Panc1 (cell line): ENCODE measurements at regions not wholly inside any gene's neighbourhood (a gene's known extent, or its start where the extent isn't known, plus 50 kb on each side); places are given as distances from the start of the nearest gene placed in this dataset.

Source experiments
- ATAC-seq: fragments of 200-7000 bp; cut with Tn5 transposase; 2 replicates; pipeline ENCODE4 v1.9.1; 2020; ENCODE audit warnings: mild to moderate bottlenecking, moderate library complexity
- BruUV-seq: library from RNA; stranded (reverse); fragments of 400-500 nt; replicated peaks from 2 replicates; lab custom pipeline; 2021; lab: Mats Ljungman, UMichigan
- CTCF ChIA-PET: fragments of 300-600 bp; sonication (Branson Sonifier 250); formaldehyde crosslinking; loops from one replicate; lab custom pipeline; 2022; ENCODE audit warnings: antibody characterized with exemption; lab: Charles Lee
- POLR2A ChIA-PET: fragments of 300-600 bp; sonication (Branson Sonifier 250); formaldehyde crosslinking; loops from one replicate; lab custom pipeline; 2022; ENCODE audit warnings: antibody characterized with exemption; lab: Charles Lee
- DNase-seq: peaks from one replicate; pipeline ENCODE4 v3.0.0-alpha.2; 2010; ENCODE audit warnings: low read depth, low spot score
- H3K27ac ChIP-seq: 2 replicates; pipeline ENCODE4 v1.5.1; 2011; ENCODE audit warnings: mild to moderate bottlenecking, low read length, inconsistent platforms
- H3K27me3 ChIP-seq: fragments of 200-500 bp; sonication (Bioruptor generic); 2 replicates; pipeline ENCODE4 v1.6.0; 2014; ENCODE audit warnings: low read length, inconsistent platforms; ENCODE audit not compliant: control insufficient read depth, insufficient read depth
- H3K36me3 ChIP-seq: fragments of 200-500 bp; sonication (Bioruptor generic); 2 replicates; pipeline ENCODE4 v1.5.1; 2014; ENCODE audit warnings: inconsistent platforms, mild to moderate bottlenecking, low read length, moderate library complexity; ENCODE audit not compliant: control insufficient read depth, insufficient read depth
- H3K4me1 ChIP-seq: 2 replicates; pipeline ENCODE4 v1.5.1; 2011; ENCODE audit warnings: inconsistent platforms, mild to moderate bottlenecking, low read length, moderate library complexity; ENCODE audit not compliant: control insufficient read depth, insufficient read depth
- H3K4me3 ChIP-seq, 2 experiments: 2 replicates each; pipeline ENCODE4 v1.5.1; 2011 to 2012; ENCODE audit warnings: low read depth in 2 of 2, low read length in 2 of 2, mild to moderate bottlenecking in 2 of 2, inconsistent platforms in 1 of 2, moderate library complexity in 1 of 2
- H3K9me3 ChIP-seq: fragments of 200-500 bp; sonication (Bioruptor generic); 2 replicates; pipeline ENCODE4 v1.5.1; 2014; ENCODE audit warnings: low read depth, mild to moderate bottlenecking, inconsistent platforms, low read length, moderate library complexity; ENCODE audit not compliant: control insufficient read depth, insufficient read depth
- POLR2AphosphoS5 ChIP-seq: IDR thresholded peaks from 2 replicates; pipeline ENCODE4 v1.6.1; 2012; ENCODE audit warnings: mild to moderate bottlenecking, low read depth, low read length, moderate library complexity
- REST ChIP-seq, 2 experiments: IDR thresholded peaks; 2 replicates each; pipeline ENCODE4 v1.6.1; 2011 to 2012; ENCODE audit warnings: low read depth in 2 of 2, control low read depth in 1 of 2, low read length in 1 of 2, mild to moderate bottlenecking in 1 of 2, moderate library complexity in 1 of 2; ENCODE audit not compliant: insufficient read depth in 1 of 2
- SIN3A ChIP-seq: IDR thresholded peaks from 2 replicates; pipeline ENCODE4 v1.6.1; 2012; ENCODE audit warnings: low read depth, mild to moderate bottlenecking, low read length, moderate library complexity, borderline replicate concordance; ENCODE audit not compliant: insufficient read depth
- TCF7L2 ChIP-seq: IDR thresholded peaks from 2 replicates; pipeline ENCODE4 v1.6.1; 2011; ENCODE audit warnings: mild to moderate bottlenecking, low read depth, low read length, inconsistent platforms
- in situ Hi-C: cut with HindIII; loops from 2 replicates; pipeline ENCODE4 v1.10.0; 2016; ENCODE audit warnings: low sequenced_read_pairs, low pct_unique_long_range_greater_than_20kb
- intact Hi-C: fragments of 100-400 bp; cut with micrococcal nuclease; formaldehyde crosslinking; loops from one replicate; pipeline ENCODE4 v1.10.0; 2022; ENCODE audit not compliant: unreplicated experiment
- TF ChIP-seq, protein P1 (sequence below): fragments of 450-650 bp; IDR thresholded peaks from 2 replicates; pipeline ENCODE4 v1.5.1; 2017; ENCODE audit warnings: mild to moderate bottlenecking

- no peak for TF ChIP-seq POLR2AphosphoS5
- no peak for TF ChIP-seq SIN3A
- no peak for TF ChIP-seq TCF7L2
- no peak for TF ChIP-seq REST (IDR thresholded peaks at IDR 0.05; ENCODE audit: insufficient read depth in 1 of 2, low read depth in 2 of 2, low read length in 1 of 2)
- TF ChIP-seq, protein P1, sequence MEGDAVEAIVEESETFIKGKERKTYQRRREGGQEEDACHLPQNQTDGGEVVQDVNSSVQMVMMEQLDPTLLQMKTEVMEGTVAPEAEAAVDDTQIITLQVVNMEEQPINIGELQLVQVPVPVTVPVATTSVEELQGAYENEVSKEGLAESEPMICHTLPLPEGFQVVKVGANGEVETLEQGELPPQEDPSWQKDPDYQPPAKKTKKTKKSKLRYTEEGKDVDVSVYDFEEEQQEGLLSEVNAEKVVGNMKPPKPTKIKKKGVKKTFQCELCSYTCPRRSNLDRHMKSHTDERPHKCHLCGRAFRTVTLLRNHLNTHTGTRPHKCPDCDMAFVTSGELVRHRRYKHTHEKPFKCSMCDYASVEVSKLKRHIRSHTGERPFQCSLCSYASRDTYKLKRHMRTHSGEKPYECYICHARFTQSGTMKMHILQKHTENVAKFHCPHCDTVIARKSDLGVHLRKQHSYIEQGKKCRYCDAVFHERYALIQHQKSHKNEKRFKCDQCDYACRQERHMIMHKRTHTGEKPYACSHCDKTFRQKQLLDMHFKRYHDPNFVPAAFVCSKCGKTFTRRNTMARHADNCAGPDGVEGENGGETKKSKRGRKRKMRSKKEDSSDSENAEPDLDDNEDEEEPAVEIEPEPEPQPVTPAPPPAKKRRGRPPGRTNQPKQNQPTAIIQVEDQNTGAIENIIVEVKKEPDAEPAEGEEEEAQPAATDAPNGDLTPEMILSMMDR, result no peak
- Histone ChIP-seq H3K4me1 (no peaks in the 10 kb centered on the region), H3K36me3 (no peaks in the 10 kb centered on the region), H3K27me3 (no peaks in the 10 kb centered on the region), H3K4me3 (no peak overlapping the region), H3K27ac (no peak overlapping the region), H3K9me3 (no peaks in the 10 kb centered on the region)
- in situ Hi-C loops, result no loop called here
- no TSS peak for BruUV-seq
- ATAC-seq, result no peak
- ChIA-PET CTCF (no interaction called here), POLR2A (no interaction called here)
- intact Hi-C loops, result no loop called here
- no peak for DNase-seq
Measured at GRCh38 chr3:87161013-87161412, 66.1 kb upstream of the CHMP2B start.

DNA sequence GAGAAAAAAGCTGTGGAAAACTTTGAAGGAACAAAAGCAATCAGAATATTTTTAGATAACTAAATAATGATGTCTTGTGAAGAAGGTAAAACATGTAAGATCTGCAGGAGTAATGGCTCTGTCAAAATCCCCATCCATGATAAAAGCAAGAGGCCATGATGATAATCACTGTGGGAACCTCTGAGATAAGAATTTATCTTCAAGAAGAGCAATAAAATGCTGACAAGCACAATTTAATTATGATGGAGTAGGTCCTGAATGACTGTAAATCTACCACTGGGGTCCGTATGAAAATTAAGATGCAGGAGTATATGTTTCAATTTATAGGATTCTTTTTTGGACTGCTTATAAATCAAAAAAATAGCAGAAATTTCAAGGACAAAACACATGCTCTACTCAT is 68.3 kb upstream of the CHMP2B start:
- no peak for TF ChIP-seq SIN3A
- no peak for TF ChIP-seq REST (IDR thresholded peaks at IDR 0.05; ENCODE audit: insufficient read depth in 1 of 2, low read depth in 2 of 2, low read length in 1 of 2)
- TF ChIP-seq, protein P1, result no peak
- TF ChIP-seq POLR2AphosphoS5, result no peak
- no peak for TF ChIP-seq TCF7L2
- CTCF ChIA-PET, result no interaction called here
- Histone ChIP-seq H3K4me3 (no peak overlapping the region), H3K36me3 (no peaks in the 10 kb centered on the region), H3K9me3 (no peaks in the 10 kb centered on the region), H3K27ac (no peak overlapping the region), H3K4me1 (no peaks in the 10 kb centered on the region), H3K27me3 (no peaks in the 10 kb centered on the region)
- no peak for ATAC-seq
- no TSS peak for BruUV-seq
- intact Hi-C loops (no loop called here), in situ Hi-C loops (no loop called here)
- POLR2A ChIA-PET, result no interaction called here
- no peak for DNase-seq
